SK-N-SH (cell line): ENCODE measurements at regions not wholly inside any gene's neighbourhood (a gene's known extent, or its start where the extent isn't known, plus 50 kb on each side); places are given as distances from the start of the nearest gene placed in this dataset.

Source experiments
- CTCF ChIA-PET: fragments of 300-600, 350-600 bp; formaldehyde crosslinking; extraction: SDS; loops from one replicate; lab custom pipeline; 2021; lab: Yijun Ruan, JAX
- POLR2A ChIA-PET: fragments of 350-600 bp; sonication (Branson Sonifier 250); formaldehyde crosslinking; extraction: SDS; loops from one replicate; lab custom pipeline; 2020; ENCODE audit warnings: antibody characterized with exemption, inconsistent platforms; lab: Yijun Ruan, JAX
- DNase-seq: peaks from one replicate; pipeline ENCODE4 v3.0.0; 2012
- H2AFZ ChIP-seq: fragments of 200-600 bp; sonication (generic); 2 replicates; pipeline ENCODE4 v1.8.1; 2016; ENCODE audit warnings: antibody characterized with exemption, mild to moderate bottlenecking, low read depth
- H3F3A ChIP-seq: fragments of 200-600 bp; sonication (generic); replicated peaks from 2 replicates; pipeline ENCODE3; 2016; ENCODE audit warnings: antibody characterized with exemption, mild to moderate bottlenecking; ENCODE audit not compliant: insufficient read depth
- H3K27ac ChIP-seq, 2 experiments: fragments of 200-500 bp in 1 of 2; fragments of 200-600 bp in 1 of 2; sonication (Bioruptor generic) in 1 of 2; sonication (generic), shearing (Covaris generic) in 1 of 2; 2 replicates each; pipeline versions ENCODE4 v1.5.1 to v1.6.1; 2014 to 2016; ENCODE audit warnings: low read depth in 2 of 2, inconsistent platforms in 1 of 2, low read length in 1 of 2, mild to moderate bottlenecking in 1 of 2, mixed read lengths in 1 of 2
- H3K27me3 ChIP-seq: fragments of 200-600 bp; sonication (generic), shearing (Covaris generic); 2 replicates; pipeline ENCODE4 v1.6.1; 2016; ENCODE audit warnings: mixed run types; ENCODE audit not compliant: insufficient read depth
- H3K36me3 ChIP-seq, 2 experiments: fragments of 200-500 bp in 1 of 2; fragments of 200-600 bp in 1 of 2; sonication (Bioruptor generic) in 1 of 2; sonication (generic) in 1 of 2; replicated peaks in 1 of 2; 2 replicates each; pipeline versions ENCODE3 to v1.5.1; 2014 to 2016; ENCODE audit warnings: low read length in 1 of 2, mild to moderate bottlenecking in 1 of 2; ENCODE audit not compliant: insufficient read depth in 2 of 2, control insufficient read depth in 1 of 2
- H3K4me1 ChIP-seq, 2 experiments: fragments of 200-500 bp in 1 of 2; fragments of 200-600 bp in 1 of 2; sonication (Bioruptor generic) in 1 of 2; sonication (generic), shearing (Covaris generic) in 1 of 2; 2 replicates each; pipeline versions ENCODE4 v1.5.1 to v1.6.1; 2014 to 2016; ENCODE audit warnings: low read depth in 1 of 2, low read length in 1 of 2, mixed run types in 1 of 2; ENCODE audit not compliant: insufficient read depth in 2 of 2, control insufficient read depth in 1 of 2
- H3K4me2 ChIP-seq: fragments of 200-600 bp; sonication (generic), shearing (Covaris generic); 2 replicates; pipeline ENCODE4 v1.6.1; 2017; ENCODE audit warnings: mixed run types
- H3K4me3 ChIP-seq, 2 experiments: fragments of 200-500 bp in 1 of 2; fragments of 200-600 bp in 1 of 2; sonication (Bioruptor generic) in 1 of 2; sonication (generic), shearing (Covaris generic) in 1 of 2; 2 replicates each; pipeline versions ENCODE4 v1.5.1 to v1.8.1; 2014 to 2016; ENCODE audit warnings: low read depth in 2 of 2, inconsistent platforms in 1 of 2, low read length in 1 of 2, mild to moderate bottlenecking in 1 of 2, mixed read lengths in 1 of 2, moderate library complexity in 1 of 2
- H3K79me2 ChIP-seq: fragments of 200-600 bp; sonication (generic); 2 replicates; pipeline ENCODE4 v1.8.1; 2017; ENCODE audit warnings: mild to moderate bottlenecking; ENCODE audit not compliant: insufficient read depth
- H3K9ac ChIP-seq: fragments of 200-600 bp; sonication (generic); 2 replicates; pipeline ENCODE4 v1.6.1; 2017; ENCODE audit warnings: mixed run types
- H3K9me2 ChIP-seq: fragments of 200-600 bp; sonication (generic); 2 replicates; pipeline ENCODE4 v1.6.1; 2017; ENCODE audit warnings: mixed run types
- H3K9me3 ChIP-seq: fragments of 200-600 bp; sonication (generic); 2 replicates; pipeline ENCODE4 v1.6.1; 2017; ENCODE audit warnings: mixed run types, mild to moderate bottlenecking, moderate library complexity
- H4K20me1 ChIP-seq: fragments of 200-600 bp; sonication (generic); 2 replicates; pipeline ENCODE4 v1.6.1; 2017; ENCODE audit warnings: mild to moderate bottlenecking, mixed run types; ENCODE audit not compliant: insufficient read depth
- EP300 ChIP-seq, 2 experiments: IDR thresholded peaks; 2 replicates each; pipeline versions ENCODE4 v1.4.0 to v1.6.1; 2012; ENCODE audit warnings: borderline replicate concordance in 1 of 2, low read depth in 1 of 2, low read length in 1 of 2
- FOSL2 ChIP-seq: IDR thresholded peaks from 2 replicates; pipeline ENCODE4 v1.4.0; 2012; ENCODE audit warnings: low read depth, mild to moderate bottlenecking, moderate library complexity, borderline replicate concordance
- FOXJ3 ChIP-seq: sonication (generic); formaldehyde crosslinking; IDR thresholded peaks from 2 replicates; pipeline ENCODE4 v1.5.1; 2020; ENCODE audit warnings: mild to moderate bottlenecking, missing genetic modification reagents
- GABPA ChIP-seq: IDR thresholded peaks from 2 replicates; pipeline ENCODE4 v1.4.0; 2012; ENCODE audit warnings: low read depth, mild to moderate bottlenecking
- GATA2 ChIP-seq: sonication (generic); formaldehyde crosslinking; IDR thresholded peaks from 2 replicates; pipeline ENCODE4 v1.5.0; 2020; ENCODE audit warnings: mild to moderate bottlenecking, missing genetic modification reagents
- JUND ChIP-seq: IDR thresholded peaks from 2 replicates; pipeline ENCODE4 v1.4.0; 2012
- NFIC ChIP-seq: IDR thresholded peaks from 2 replicates; pipeline ENCODE4 v1.4.0; 2012; ENCODE audit warnings: borderline replicate concordance
- NRF1 ChIP-seq: IDR thresholded peaks from 2 replicates; pipeline ENCODE4 v1.6.1; 2012; ENCODE audit warnings: low read depth, mild to moderate bottlenecking, low read length
- SMC3 ChIP-seq: IDR thresholded peaks from 2 replicates; pipeline ENCODE4 v1.6.1; 2012; ENCODE audit warnings: low read depth, low read length, improper control_type of control experiment
- TCF12 ChIP-seq: IDR thresholded peaks from 2 replicates; pipeline ENCODE4 v1.4.0; 2012
- YY1 ChIP-seq: IDR thresholded peaks from 2 replicates; pipeline ENCODE4 v1.4.0; 2012; ENCODE audit warnings: low read depth, mild to moderate bottlenecking
- WGBS: methylation state at CpG from one replicate; pipeline ENCODE4 v1.1.6; 2017; ENCODE audit warnings: low lambda C conversion rate; 5-methylcytosine and 5-hydroxymethylcytosine counted together
- TF ChIP-seq, protein P1 (sequence below): fragments of 200-600 bp; sonication (generic); IDR thresholded peaks from 2 replicates; pipeline ENCODE4 v1.6.1; 2017; ENCODE audit warnings: antibody characterized with exemption, mild to moderate bottlenecking, moderate library complexity
- TF ChIP-seq, protein P2 (sequence below): IDR thresholded peaks from 2 replicates; pipeline ENCODE4 v1.6.1; 2012; ENCODE audit warnings: mild to moderate bottlenecking, low read depth, low read length, moderate library complexity

DNA sequence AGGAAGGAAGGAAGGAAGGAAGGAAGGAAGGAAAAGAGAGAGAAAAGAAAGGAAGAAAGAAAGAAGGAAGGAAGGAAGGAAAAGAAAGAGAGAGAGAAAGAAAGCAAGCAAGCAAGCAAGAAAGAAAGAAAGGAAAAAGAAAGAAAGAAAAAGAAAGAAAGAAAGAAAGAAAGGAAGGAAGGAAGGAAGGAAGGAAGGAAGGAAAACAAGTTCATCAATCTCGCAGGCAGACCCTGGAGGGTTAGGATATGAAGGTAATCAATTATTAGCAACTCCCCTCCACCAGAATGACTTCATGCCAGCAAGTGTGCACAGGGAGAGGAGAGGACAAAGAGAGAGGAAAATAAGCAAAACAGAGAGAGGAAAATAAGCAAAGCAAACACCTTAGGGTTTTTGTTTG lies 80.2 kb downstream of the MTNR1A start:
- H3K9ac ChIP-seq: no peak overlapping the region
- H2AFZ ChIP-seq: no peak overlapping the region
- H3K4me2 ChIP-seq: no peak overlapping the region
- no peaks in the 10 kb centered on the region for H3K9me2 ChIP-seq
- no peak overlapping the region for H3K4me3 ChIP-seq
- H3F3A ChIP-seq: no peaks in the 10 kb centered on the region
- no peaks in the 10 kb centered on the region for H3K36me3 ChIP-seq
- H3K9me3 ChIP-seq: no peaks in the 10 kb centered on the region
- no peaks in the 10 kb centered on the region for H4K20me1 ChIP-seq
- no peak for DNase-seq
- H3K27ac ChIP-seq: no peak overlapping the region
- H3K79me2 ChIP-seq: no peaks in the 10 kb centered on the region
- CTCF ChIA-PET: interaction anchor here (1.3 kb wide), 1 partner anchor 388 kb away, joined by 3 read pairs; no protein-coding TSS in a partner anchor
- TF ChIP-seq, protein P1, sequence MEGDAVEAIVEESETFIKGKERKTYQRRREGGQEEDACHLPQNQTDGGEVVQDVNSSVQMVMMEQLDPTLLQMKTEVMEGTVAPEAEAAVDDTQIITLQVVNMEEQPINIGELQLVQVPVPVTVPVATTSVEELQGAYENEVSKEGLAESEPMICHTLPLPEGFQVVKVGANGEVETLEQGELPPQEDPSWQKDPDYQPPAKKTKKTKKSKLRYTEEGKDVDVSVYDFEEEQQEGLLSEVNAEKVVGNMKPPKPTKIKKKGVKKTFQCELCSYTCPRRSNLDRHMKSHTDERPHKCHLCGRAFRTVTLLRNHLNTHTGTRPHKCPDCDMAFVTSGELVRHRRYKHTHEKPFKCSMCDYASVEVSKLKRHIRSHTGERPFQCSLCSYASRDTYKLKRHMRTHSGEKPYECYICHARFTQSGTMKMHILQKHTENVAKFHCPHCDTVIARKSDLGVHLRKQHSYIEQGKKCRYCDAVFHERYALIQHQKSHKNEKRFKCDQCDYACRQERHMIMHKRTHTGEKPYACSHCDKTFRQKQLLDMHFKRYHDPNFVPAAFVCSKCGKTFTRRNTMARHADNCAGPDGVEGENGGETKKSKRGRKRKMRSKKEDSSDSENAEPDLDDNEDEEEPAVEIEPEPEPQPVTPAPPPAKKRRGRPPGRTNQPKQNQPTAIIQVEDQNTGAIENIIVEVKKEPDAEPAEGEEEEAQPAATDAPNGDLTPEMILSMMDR: no peak
- TF ChIP-seq GATA2 (CRISPR knock-in tag): no peak
- no peak for TF ChIP-seq NRF1
- TF ChIP-seq, protein P2, sequence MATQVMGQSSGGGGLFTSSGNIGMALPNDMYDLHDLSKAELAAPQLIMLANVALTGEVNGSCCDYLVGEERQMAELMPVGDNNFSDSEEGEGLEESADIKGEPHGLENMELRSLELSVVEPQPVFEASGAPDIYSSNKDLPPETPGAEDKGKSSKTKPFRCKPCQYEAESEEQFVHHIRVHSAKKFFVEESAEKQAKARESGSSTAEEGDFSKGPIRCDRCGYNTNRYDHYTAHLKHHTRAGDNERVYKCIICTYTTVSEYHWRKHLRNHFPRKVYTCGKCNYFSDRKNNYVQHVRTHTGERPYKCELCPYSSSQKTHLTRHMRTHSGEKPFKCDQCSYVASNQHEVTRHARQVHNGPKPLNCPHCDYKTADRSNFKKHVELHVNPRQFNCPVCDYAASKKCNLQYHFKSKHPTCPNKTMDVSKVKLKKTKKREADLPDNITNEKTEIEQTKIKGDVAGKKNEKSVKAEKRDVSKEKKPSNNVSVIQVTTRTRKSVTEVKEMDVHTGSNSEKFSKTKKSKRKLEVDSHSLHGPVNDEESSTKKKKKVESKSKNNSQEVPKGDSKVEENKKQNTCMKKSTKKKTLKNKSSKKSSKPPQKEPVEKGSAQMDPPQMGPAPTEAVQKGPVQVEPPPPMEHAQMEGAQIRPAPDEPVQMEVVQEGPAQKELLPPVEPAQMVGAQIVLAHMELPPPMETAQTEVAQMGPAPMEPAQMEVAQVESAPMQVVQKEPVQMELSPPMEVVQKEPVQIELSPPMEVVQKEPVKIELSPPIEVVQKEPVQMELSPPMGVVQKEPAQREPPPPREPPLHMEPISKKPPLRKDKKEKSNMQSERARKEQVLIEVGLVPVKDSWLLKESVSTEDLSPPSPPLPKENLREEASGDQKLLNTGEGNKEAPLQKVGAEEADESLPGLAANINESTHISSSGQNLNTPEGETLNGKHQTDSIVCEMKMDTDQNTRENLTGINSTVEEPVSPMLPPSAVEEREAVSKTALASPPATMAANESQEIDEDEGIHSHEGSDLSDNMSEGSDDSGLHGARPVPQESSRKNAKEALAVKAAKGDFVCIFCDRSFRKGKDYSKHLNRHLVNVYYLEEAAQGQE: no peak
- TF ChIP-seq TCF12: no peak
- TF ChIP-seq EP300 (IDR thresholded peaks at IDR 0.05; ENCODE audit: borderline replicate concordance in 1 of 2, low read depth in 1 of 2, low read length in 1 of 2): no peak
- no peak for TF ChIP-seq GABPA
- no peak for TF ChIP-seq FOXJ3 (CRISPR knock-in tag)
- TF ChIP-seq JUND: no peak
- TF ChIP-seq NFIC: no peak
- TF ChIP-seq YY1: no peak
- TF ChIP-seq FOSL2: no peak
- H3K27me3 ChIP-seq: peaks cover 7% of the 10 kb centered on the region; the same call in 1 of the 2 replicates
- 35% methylated on average over 1 of the region's 1 CpG for WGBS
- POLR2A ChIA-PET: no interaction called here
- no peaks in the 10 kb centered on the region; a peak in 1 of 4 replicates for H3K4me1 ChIP-seq

DNA sequence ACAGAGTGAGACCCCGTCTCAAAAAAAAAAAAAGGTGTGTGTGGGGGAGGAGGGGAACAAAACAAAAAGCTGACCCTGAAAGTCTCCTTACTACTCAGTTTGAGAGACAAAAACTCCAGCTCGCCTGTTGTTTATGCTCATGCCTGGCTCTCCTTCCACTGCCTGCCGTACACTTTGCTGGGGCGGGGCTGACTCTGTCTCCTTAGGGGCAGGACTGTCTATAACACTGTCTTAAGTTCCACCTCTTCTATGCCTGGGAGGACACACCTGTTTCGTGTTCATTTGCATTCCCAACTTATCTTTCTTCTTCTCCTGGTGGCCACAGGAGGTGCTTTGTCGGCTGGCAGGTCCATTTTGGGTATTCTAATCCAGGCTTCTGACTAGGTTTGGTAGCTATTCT lies 81.4 kb downstream of the MTNR1A start:
- Histone ChIP-seq H2AFZ (no peak overlapping the region), H4K20me1 (no peaks in the 10 kb centered on the region), H3K27ac (no peak overlapping the region), H3K9me3 (no peaks in the 10 kb centered on the region), H3K4me3 (no peak overlapping the region), H3K36me3 (no peaks in the 10 kb centered on the region), H3K79me2 (no peaks in the 10 kb centered on the region), H3K9me2 (no peaks in the 10 kb centered on the region), H3F3A (no peaks in the 10 kb centered on the region), H3K9ac (no peak overlapping the region), H3K4me2 (no peak overlapping the region), H3K27me3 (peaks cover 7% of the 10 kb centered on the region; the same call in 1 of the 2 replicates), H3K4me1 (no peaks in the 10 kb centered on the region; a peak in 1 of 4 replicates)
- ChIA-PET POLR2A (no interaction called here), CTCF (interaction anchor here (0.6 to 1.3 kb wide), 7 partner anchors 9 to 387 kb away, joined by 3 to 6 read pairs (median 3); no protein-coding TSS in a partner anchor)
- WGBS: 10% methylated on average over 6 of the region's 6 CpGs
- TF ChIP-seq NRF1 (no peak), TCF12 (no peak), GABPA (no peak), SMC3 (no peak)
- no peak for DNase-seq
